ENCODE measurements at regions not wholly inside any gene's neighbourhood (a gene's known extent, or its start where the extent isn't known, plus 50 kb on each side); places are given as distances from the start of the nearest gene placed in this dataset.

- no peak overlapping the region for H3K27ac ChIP-seq (ENCODE audit: low read depth in 1 of 2, low read length in 2 of 2)
- H3K36me3 ChIP-seq (ENCODE audit: control insufficient read depth in 4 of 4, insufficient read depth in 3 of 4, low read depth in 1 of 4, low read length in 3 of 4), result no peaks in the 10 kb centered on the region
- TF ChIP-seq HNF4G (IDR thresholded peaks at IDR 0.05) (no peak), SP1 (IDR thresholded peaks at IDR 0.05) (no peak), CTCF (IDR thresholded peaks at IDR 0.05; ENCODE audit: low read depth, low read length, missing input control) (no peak), EGR1 (IDR thresholded peaks at IDR 0.05; ENCODE audit: low read depth in 2 of 2) (no peak), GABPA (IDR thresholded peaks at IDR 0.05 in 1 of 2, conservative IDR thresholded peaks at IDR 0.05 in 1 of 2) (no peak), JUND (IDR thresholded peaks at IDR 0.05) (no peak), NR2F2 (IDR thresholded peaks at IDR 0.05) (no peak), ATF3 (IDR thresholded peaks at IDR 0.05) (no peak), RAD21 (IDR thresholded peaks at IDR 0.05) (no peak), MAX (IDR thresholded peaks at IDR 0.05) (no peak), TAF1 (conservative IDR thresholded peaks at IDR 0.05) (no peak), HNF4A (conservative IDR thresholded peaks at IDR 0.05) (no peak), FOXA1 (IDR thresholded peaks at IDR 0.05) (no peak), FOXA2 (IDR thresholded peaks at IDR 0.05) (no peak), YY1 (IDR thresholded peaks at IDR 0.05) (no peak), RXRA (IDR thresholded peaks at IDR 0.05) (no peak)
- TF ChIP-seq, protein P1, sequence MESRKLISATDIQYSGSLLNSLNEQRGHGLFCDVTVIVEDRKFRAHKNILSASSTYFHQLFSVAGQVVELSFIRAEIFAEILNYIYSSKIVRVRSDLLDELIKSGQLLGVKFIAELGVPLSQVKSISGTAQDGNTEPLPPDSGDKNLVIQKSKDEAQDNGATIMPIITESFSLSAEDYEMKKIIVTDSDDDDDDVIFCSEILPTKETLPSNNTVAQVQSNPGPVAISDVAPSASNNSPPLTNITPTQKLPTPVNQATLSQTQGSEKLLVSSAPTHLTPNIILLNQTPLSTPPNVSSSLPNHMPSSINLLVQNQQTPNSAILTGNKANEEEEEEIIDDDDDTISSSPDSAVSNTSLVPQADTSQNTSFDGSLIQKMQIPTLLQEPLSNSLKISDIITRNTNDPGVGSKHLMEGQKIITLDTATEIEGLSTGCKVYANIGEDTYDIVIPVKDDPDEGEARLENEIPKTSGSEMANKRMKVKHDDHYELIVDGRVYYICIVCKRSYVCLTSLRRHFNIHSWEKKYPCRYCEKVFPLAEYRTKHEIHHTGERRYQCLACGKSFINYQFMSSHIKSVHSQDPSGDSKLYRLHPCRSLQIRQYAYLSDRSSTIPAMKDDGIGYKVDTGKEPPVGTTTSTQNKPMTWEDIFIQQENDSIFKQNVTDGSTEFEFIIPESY (IDR thresholded peaks at IDR 0.05), result no peak
- TF ChIP-seq, protein P2, sequence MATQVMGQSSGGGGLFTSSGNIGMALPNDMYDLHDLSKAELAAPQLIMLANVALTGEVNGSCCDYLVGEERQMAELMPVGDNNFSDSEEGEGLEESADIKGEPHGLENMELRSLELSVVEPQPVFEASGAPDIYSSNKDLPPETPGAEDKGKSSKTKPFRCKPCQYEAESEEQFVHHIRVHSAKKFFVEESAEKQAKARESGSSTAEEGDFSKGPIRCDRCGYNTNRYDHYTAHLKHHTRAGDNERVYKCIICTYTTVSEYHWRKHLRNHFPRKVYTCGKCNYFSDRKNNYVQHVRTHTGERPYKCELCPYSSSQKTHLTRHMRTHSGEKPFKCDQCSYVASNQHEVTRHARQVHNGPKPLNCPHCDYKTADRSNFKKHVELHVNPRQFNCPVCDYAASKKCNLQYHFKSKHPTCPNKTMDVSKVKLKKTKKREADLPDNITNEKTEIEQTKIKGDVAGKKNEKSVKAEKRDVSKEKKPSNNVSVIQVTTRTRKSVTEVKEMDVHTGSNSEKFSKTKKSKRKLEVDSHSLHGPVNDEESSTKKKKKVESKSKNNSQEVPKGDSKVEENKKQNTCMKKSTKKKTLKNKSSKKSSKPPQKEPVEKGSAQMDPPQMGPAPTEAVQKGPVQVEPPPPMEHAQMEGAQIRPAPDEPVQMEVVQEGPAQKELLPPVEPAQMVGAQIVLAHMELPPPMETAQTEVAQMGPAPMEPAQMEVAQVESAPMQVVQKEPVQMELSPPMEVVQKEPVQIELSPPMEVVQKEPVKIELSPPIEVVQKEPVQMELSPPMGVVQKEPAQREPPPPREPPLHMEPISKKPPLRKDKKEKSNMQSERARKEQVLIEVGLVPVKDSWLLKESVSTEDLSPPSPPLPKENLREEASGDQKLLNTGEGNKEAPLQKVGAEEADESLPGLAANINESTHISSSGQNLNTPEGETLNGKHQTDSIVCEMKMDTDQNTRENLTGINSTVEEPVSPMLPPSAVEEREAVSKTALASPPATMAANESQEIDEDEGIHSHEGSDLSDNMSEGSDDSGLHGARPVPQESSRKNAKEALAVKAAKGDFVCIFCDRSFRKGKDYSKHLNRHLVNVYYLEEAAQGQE (IDR thresholded peaks at IDR 0.05), result no peak
- H3K9ac ChIP-seq (ENCODE audit: low read depth in 1 of 2, low read length in 2 of 2), result no peak overlapping the region
- no peaks in the 10 kb centered on the region for H3K9me3 ChIP-seq (ENCODE audit: control insufficient read depth in 4 of 4, low read length in 3 of 4)
- peaks cover 0 to 3% (median 1%) of the 10 kb centered on the region in 4 donors for H3K4me1 ChIP-seq (ENCODE audit: control insufficient read depth in 4 of 4, insufficient read depth in 4 of 4, low read length in 3 of 4)
- no peak overlapping the region for H3K4me3 ChIP-seq (ENCODE audit: low read depth in 1 of 3, low read length in 3 of 3)
- no peaks in the 10 kb centered on the region for H3K27me3 ChIP-seq (ENCODE audit: control insufficient read depth in 4 of 4, insufficient read depth in 4 of 4, low read length in 3 of 4)
- DNase-seq (ENCODE audit: low spot score), result no peak
Observed at GRCh38 chr6:103674790-103675189, 1184.9 kb downstream of the HACE1 start.

Measured in liver (tissue), 7 donors.